GM23248 (cell line): ENCODE measurements at regions not wholly inside any gene's neighbourhood (a gene's known extent, or its start where the extent isn't known, plus 50 kb on each side); places are given as distances from the start of the nearest gene placed in this dataset.

Source experiments
- EZH2 ChIP-seq: fragments of 200-600 bp; sonication (generic); IDR thresholded peaks from 2 replicates; pipeline ENCODE4 v1.6.1; 2018; ENCODE audit warnings: antibody characterized with exemption, mild to moderate bottlenecking; ENCODE audit not compliant: insufficient read depth, poor library complexity, severe bottlenecking
- EZH2phosphoT487 ChIP-seq: fragments of 200-600 bp; sonication (generic); IDR thresholded peaks from 2 replicates; pipeline ENCODE4 v1.6.1; 2018; ENCODE audit warnings: antibody characterized with exemption, moderate library complexity, mild to moderate bottlenecking, low read depth; ENCODE audit not compliant: insufficient read depth

DNA sequence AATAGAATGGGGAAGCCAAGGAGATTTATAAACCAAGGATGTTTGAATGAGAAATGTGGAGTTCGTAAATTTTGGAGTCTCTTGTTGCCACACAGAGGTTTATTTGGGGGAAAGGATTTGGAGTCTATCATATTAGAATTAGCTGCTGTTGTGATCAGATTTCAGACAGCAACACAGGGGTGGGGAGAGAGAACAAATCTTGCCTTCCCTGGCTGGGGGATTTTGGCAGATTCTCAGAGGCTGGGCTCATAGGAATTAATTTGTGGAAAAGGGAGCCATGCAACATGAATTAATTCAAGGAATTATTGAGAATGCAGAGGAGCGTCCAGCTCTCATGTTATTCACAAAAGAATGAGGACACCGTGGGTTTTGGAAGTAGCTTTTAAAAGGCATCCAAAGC lies 73.9 kb upstream of the PRMT8 start:
- TF ChIP-seq EZH2 (no peak), EZH2phosphoT487 (no peak)
